Esophagus muscularis mucosa (tissue), 3 donors: ENCODE measurements at regions not wholly inside any gene's neighbourhood (a gene's known extent, or its start where the extent isn't known, plus 50 kb on each side); places are given as distances from the start of the nearest gene placed in this dataset.

Experiments
- CTCF ChIP-seq, 3 experiments: fragments of 200-600 bp in 2 of 3; fragments of 450-650 bp in 1 of 3; sonication (generic) in 2 of 3; IDR thresholded peaks; one replicate each; pipeline ENCODE4 v1.5.1; 2017 to 2019; ENCODE audit warnings: antibody characterized with exemption in 3 of 3, mild to moderate bottlenecking in 2 of 3, moderate library complexity in 1 of 3
- POLR2A ChIP-seq: fragments of 450-650 bp; IDR thresholded peaks from one replicate; pipeline ENCODE4 v1.6.1; 2017; ENCODE audit warnings: antibody characterized with exemption, moderate library complexity, mild to moderate bottlenecking, low read depth
- POLR2AphosphoS5 ChIP-seq, 2 donors: sonication (generic); formaldehyde crosslinking; IDR thresholded peaks; one replicate each; pipeline ENCODE4 v1.6.1; 2017; ENCODE audit warnings: antibody characterized with exemption in 2 of 2

- TF ChIP-seq POLR2AphosphoS5 (IDR thresholded peaks at IDR 0.05) (no peak), CTCF (IDR thresholded peaks at IDR 0.05) (no peak), POLR2A (no peak)
Measured at GRCh38 chr22:27232077-27232476, 569.5 kb downstream of the MN1 start.
